NOMO-1 treated with DMSO at 0.1 percent for 48 hours (cell line): ENCODE measurements at regions not wholly inside any gene's neighbourhood (a gene's known extent, or its start where the extent isn't known, plus 50 kb on each side); places are given as distances from the start of the nearest gene placed in this dataset.

Source experiments
- DNase-seq: peaks from one replicate; lab custom pipeline; 2025; ENCODE audit not compliant: unreplicated experiment; lab: John Stamatoyannopoulos, UW

DNA sequence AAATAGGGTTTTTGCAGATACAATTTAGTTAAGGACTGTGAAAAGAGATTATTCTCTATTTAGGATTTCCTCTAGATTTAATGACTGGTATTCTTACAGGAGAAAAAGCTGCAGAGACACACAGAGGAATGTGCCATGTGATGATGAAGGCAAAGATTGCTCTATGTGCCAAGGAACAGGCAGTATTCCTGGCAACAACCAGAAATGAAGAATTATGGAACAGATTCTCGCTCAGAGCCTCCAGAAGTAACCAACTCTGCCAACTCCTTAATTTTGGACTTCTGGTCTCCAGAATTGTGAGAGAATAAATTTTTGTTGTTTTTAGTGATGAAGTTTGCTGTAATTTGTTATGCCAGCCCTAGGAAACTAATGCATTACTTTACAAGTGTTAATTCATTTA lies 307.6 kb upstream of the SEMA3A start:
- no peak for DNase-seq

DNA sequence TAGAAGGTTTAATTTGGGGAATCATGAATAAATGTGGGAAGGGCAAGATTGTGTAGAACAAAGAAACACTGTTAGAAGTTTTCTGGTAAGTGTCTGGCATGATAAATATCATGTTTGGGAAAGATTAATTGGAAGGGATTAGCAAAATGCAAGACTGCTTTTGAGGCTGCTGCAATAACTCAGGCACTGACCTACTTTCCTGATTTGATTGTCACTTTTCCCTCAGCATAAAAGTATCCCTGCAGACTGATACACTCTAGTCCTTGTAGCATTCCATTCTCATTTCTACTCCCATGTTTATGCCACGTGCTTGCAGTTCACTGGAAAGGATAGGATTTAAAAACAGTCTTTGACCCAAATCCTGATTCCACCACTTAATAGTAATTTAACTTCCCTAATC lies 303.3 kb upstream of the SEMA3A start:
- DNase-seq: no peak

DNA sequence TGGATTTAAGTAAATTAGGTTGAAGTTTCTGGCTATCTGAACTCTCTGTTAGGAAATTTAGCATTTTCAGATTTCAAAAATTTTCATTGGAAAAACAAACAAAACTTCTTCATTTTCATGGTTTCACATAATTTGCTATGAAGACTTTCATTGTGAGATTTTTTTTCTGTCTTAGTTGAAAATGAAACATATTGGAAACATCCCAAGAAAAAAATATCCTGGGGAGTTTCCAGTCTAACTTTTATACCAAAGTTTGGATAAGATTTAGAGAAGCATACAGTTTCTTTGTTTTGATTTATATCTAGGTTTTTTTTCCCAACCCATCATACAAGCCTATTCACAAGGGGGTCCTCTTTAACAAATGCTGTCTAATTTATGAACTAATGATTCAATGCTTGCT lies 300.5 kb upstream of the SEMA3A start:
- DNase-seq: no peak

DNA sequence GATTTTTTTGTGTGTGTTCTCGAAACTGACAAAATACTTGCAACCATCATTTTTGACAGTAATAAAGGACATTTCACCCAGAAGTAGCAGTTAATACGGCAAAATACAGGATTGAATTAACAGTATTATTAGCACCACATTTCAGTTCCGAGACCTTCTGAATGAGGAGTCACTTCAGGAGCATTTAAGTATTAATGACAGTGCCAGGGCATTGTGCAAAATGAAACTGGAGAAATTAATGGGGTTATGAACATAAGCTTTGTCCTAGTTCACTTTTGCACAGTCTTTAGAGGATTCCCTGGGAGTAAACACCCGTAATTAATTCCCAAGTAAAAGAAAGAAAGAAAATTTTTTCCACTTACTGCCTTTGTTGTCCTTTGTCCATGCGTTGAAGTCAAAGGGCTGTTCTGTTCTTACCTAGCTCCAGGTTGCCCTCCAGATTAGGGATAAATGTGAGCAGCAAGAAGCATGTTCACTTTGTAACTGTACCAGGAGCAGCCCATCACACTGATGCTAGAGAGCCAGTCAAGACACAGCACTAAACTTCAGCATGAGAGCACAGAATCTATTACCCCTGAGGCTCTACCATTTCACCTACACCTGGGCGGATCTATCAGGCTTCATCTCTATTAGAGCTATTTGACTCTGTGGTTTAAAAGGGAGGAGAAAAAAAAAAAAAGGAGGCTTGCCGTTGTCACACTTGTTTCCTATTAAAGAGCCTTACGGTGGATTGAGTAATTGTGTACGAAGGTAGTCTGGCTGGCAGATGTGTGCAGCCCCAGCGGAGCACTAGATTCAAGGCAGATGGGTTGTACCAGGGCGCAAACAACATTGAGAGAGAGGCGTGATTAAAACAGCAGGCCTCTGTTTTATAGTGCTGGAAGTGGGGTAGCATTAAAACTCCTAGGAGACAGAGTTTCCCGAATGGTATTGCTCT lies 297.8 kb upstream of the SEMA3A start:
- DNase-seq: no peak

DNA sequence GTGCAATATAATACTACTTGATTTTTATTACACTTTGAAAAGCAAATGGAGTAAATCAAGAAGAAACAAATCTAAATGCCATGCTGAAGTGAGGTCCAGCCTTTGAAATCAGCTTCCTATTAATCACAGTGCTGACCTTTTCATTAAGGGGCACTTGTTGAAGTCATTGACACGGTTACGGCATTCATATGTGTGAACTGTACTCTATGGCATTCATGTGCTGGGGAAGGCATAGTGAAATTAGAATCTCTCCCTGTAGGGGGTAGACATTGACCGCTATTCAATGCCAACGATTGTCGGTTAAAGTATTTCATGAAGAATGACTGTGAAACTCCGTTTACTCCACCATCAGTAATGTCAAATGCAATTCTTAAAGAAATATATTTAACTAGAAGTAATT lies 296.1 kb upstream of the SEMA3A start:
- DNase-seq: no peak

DNA sequence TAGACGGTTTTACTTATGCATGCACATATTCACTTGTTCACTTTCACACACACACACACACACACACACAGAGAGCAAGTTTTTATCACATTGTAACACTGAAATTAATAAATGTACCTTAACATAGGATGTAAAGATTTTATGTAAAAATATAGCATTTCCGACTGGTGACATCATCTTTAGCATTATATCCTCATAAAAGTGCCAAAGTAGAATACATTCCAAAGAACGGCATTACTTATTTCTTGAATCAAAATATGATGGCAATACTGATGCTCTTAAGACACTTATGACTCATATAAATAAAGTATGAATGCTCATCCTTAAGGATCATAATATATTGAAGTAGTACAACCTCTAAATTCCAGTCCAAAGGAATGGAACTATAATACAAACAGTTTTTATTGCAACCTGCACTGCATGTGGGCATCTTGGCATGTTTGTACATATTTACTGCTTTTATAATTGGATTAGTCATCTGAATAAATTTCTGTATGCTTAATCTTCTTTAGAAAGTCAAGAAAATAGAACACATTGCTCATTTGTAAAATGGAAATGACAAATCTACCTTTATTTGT lies 290.0 kb upstream of the SEMA3A start:
- DNase-seq: no peak

DNA sequence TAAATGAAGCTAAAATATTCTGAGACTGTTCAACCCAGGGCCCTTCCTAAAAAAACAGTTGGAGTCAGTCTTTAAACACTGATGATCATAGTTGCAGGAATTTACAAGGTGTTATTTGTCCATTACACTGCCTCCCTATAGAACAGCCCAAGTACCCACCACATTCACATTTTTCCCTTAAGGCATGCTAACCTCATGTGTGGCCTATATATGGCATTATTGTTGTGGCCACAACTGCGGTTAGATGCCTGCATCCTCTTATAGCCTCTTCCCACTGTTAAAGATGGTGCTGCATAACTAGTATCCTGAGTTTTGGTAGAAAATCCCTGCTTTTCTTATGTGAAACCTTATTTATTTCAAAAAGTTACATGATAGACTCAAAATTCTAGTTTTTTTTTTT lies 287.9 kb upstream of the SEMA3A start:
- no peak for DNase-seq

DNA sequence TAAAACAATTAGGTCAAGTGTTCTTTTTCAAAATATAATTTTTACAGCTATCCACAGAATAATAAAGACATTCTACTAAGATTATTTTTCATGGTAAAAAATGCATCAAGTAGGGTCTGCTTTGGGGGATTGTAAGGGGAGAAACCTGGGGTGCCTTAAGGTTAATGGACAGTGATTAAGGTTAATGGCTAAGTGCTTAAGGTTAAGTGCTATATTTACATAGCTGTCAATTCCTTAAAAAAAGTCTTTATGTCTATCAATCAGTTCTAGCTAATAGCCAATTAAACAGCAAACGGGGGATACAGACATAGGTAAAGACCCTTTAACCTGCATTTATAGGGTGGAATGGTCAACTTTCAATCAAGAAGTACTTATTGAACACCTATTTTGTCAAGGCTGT lies 284.5 kb upstream of the SEMA3A start:
- no peak for DNase-seq

DNA sequence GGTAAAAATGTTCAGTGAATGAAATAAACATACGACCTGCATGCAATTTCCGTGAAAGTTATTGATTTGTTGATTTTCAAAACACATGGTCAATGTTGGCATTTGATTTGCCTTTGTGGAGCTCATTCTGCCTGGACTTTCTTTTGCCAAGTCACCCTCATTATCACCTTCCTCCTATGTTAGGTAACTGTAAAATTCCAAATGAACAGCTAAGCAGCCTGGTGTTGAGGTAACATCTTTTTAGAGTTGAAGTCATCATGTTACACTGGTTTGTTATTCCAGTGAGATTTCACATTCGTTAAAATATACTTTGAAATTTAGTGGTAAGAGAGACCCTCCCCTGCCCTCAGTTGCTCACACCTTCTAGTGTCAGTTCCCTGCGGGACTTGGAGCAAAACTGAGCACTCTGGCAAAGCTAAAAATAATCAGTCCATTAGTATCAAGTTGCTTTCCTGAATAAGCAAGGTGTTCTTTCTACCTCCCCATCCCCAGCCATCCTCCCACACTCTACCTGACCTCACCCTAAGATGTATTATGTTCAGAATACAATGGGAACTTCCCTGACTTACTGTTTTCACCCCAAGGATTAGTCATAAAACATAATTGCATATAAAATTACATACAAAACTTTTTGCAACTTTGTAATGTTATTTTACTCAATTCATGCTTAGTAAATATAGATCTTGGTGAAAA lies 283.3 kb upstream of the SEMA3A start:
- DNase-seq: no peak

DNA sequence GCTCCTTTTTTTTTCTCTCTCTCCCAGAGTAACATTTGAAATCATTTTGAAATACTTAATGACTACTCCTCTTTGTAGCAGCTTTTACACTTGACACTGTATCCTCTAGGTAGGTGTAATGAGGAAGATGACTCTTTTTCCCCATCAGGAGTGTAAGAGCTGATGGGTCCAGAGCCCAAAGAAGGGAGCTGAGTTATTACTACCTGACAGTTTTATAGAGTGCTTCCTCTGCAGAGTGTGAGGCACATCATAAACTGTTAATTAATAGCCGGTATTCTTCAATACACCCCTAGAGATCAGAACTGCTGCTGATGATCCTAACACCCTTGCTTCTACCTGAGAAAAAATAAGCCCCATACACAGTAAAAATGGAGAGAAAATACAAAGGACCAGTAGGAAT lies 279.8 kb upstream of the SEMA3A start:
- DNase-seq: no peak

DNA sequence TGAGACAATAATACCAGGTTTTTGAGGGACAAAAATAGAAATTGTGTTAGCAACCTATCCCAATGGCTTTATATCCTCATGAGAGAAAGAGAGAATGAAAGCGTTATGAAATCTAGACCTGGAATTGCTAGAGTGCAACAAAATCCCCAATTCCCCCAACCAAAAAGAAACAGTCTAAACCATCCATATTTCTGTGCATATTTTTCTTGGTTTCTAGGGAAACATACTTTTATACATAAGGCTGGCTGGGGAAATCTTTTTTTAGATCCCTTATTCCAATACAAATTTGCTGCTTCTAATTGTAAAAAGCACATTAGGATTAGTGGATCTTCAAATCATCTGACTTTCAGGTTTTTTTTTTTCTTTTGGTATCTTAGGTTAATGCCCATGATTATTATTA lies 277.0 kb upstream of the SEMA3A start:
- DNase-seq: no peak

DNA sequence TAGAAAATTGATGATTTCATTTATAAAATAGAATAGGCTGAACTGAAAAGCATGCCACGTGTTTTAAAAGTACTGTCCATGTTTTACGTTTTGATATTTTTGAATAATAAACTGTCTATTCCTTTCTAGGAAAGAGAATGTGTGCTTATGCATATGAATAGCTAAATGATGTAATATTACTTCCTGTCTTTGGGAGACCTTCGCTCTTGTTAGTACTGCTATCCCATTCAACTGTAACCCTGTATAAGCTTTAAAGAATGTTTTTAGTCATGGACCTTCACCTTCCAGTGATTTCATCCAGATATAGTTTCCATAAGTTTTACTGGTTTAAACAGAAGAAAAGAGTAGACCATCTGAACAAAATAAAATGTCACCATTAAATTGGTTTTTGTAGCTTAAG lies 274.4 kb upstream of the SEMA3A start:
- no peak for DNase-seq

DNA sequence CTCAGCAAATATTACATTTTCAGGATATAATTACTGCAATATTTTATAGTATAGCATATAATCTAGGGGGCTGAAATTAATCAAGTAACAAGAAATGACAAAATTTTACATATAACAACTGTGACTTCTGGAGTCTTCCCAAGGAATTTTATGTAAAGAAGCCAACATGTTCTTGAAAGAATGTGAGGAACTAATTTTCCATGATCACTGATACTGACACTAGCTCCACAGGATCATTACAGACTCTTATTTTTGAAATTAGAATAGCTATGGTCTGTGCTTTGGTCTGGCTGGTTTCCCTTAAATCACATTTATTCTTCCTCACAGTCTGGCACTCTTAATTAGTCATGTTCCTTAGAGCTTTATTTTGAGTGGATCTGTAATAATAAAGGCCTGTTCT lies 267.7 kb upstream of the SEMA3A start:
- no peak for DNase-seq

DNA sequence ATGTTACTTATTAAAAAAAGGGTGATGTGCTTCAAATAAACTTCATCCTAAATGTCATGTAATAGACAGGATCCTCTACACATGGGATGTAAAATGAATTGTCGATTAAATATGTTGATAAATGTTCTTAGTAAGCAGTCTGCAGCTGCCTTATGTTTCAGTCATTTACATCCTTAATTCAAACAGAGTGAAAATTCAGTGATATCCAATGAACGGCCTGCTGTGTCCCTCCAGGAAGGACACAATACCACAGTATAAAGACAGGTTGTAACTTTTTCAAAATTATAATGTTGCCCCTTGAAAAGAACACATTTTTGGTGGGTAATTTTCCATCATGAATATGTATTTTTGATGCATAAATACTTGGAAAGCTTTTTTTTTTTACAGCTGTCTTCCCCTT lies 266.5 kb upstream of the SEMA3A start:
- DNase-seq: no peak

DNA sequence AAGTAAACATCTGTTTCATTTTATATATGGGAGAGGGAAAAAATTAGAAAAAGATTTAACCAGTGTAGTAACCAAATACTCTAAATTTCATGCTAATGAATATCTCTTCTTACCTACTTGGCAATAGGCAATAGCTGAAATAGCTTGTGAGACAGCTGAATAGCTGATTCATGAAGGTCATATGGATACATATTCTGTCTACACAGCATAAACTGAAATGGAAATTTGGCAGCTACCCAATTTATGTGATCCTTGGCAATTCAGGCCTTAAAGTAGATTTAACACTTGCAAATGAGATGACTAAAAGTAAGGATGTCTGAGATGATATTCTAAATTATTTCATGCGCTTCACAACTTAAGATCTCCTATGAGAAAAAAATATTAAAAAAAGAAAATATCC lies 261.2 kb upstream of the SEMA3A start:
- DNase-seq: no peak

DNA sequence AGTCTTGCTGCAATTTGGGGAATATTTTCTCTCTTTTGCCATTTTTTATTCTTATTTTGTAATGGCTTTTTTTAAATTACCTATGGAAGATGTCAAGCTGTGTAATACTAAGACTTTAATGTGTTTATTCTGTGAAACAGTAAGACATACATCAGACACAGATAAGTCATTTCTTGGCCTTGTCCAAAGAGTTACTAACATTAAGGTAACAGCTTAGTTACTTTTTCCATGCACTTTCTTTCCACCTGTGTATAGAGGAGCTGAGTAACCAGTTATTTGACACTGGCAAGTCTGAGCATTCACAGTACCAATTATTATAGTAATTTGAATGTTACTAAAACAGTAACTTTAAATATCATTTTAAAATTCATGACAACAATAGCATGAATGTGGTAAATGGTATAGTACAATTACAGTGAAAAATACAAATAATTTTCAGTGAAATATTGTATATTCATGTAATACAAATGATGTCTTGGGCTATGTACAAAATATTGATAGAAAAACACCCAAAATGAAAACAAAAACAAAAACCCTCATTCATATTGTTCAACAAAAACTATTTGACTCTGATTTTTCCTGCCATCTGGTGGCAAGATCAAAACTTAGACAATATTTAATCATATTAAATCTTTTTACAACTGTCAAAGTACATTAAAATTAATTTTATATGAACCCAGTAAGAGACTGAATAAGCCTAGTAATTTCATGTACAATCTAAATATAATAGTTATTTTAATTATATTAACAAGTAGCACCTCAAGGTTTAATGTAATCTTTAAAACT lies 259.8 kb upstream of the SEMA3A start:
- no peak for DNase-seq

DNA sequence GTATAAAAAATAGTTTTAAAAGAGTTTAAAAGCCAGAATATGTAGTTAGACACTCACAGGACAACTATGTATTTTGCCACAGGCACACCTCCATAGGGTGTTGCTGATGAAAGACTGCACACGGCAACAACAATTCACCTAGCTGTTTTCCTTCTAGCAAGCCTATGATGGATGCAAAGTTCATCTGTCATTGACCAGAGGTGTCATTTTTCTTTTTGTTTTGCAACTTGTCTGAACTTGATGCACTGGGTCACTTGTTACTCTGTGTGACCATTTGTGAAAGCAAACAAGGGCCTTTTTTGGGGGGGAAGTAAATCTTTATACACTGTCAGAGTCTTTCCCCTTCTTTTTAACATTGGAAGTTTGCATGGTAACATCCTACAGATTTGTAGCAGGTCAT lies 258.0 kb upstream of the SEMA3A start:
- DNase-seq: no peak

DNA sequence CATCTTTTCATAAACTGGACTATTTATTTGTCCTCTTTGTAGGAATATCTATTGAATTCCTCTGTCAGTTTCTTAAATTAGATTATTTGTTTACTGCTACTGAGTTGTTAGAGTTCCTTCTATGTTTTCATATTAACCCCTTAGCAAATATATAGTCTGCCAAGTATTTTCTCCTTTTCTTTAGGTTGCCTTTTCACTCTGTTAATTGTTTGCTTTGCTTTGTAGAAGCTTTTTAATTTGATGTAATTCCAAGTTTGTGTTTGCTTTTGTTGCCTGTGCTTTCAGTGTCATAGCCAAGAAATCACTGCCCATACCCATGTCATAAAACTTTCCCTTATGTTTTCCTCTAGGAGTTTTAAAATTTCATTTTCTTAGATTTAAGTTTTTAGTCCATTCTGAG lies 256.2 kb upstream of the SEMA3A start:
- no peak for DNase-seq

DNA sequence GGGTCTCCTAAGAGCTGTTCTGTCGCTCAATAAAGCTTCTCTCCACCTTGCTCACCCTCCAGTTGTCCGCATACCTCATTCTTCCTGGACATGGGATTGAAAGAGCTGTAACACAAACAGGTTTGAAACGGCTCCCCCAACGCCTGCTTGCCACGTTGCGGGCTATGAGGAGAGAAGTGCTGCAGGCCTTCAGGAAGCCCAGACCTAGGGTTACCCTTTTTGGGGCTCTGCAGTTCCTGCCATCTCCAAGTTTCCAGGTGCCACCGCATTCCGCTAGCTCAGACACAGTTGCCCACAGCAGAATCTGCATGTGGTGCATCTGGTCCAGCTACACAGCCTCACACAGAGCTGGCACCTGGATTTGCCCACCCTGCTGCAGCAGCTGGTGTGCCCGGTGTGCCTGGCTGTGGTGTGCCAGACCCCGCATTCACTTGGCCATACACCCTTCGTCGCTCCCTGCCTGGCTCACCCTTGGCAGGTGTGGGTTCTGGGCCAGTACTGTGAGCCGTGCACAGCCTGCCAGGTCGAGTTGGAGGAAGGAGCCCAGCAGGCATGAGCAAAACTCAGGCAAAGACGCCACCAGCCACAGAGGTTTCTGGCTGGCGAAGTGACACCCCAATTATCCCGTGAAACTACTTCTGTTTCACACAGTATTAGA lies 253.2 kb upstream of the SEMA3A start:
- DNase-seq: no peak

DNA sequence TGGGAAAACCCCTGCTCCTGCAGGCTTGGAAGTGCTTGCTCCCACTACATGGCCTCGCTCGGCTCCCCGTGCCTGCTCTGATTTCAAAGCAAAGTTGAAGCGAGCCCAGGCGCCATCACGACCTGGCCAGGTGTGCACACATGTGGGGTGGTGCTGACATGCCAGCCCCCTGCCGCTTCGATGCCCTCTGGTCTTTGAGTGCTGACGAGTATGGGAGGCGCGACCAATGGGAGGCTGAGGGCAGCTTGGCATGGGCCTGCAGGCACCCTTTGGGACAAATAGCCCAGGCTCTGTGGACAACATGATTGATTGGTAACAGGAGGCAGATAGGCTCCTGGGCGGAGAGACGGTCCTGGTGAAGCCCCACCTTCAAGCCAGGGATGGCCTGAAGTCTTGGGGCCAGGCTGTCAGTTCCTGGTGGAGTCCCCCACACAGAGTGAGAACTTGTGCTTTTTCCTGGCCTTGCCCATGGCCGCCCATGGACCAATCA lies 252.4 kb upstream of the SEMA3A start:
- no peak for DNase-seq
